Tibial artery (tissue), 4 donors: ENCODE measurements at regions not wholly inside any gene's neighbourhood (a gene's known extent, or its start where the extent isn't known, plus 50 kb on each side); places are given as distances from the start of the nearest gene placed in this dataset.

Experiments used
- DNase-seq, 2 donors: peaks; one replicate each; pipeline ENCODE4 v3.0.0-alpha.2; 2019
- H3K27ac ChIP-seq, 2 donors: fragments of 200-600 bp; sonication (generic) in 1 of 2; 1 replicate in 1 of 2; 2 replicates in 1 of 2; pipeline ENCODE4 v1.5.1; 2018 to 2019; ENCODE audit warnings: mild to moderate bottlenecking in 1 of 2
- H3K27me3 ChIP-seq, 2 donors: fragments of 200-600 bp; sonication (generic) in 1 of 2; one replicate each; pipeline versions ENCODE4 v1.5.1 to v1.6.0; 2016 to 2019
- H3K36me3 ChIP-seq, 3 donors: fragments of 200-600 bp; sonication (generic) in 2 of 3; one replicate each; pipeline ENCODE4 v1.5.1; 2016 to 2019; ENCODE audit warnings: mild to moderate bottlenecking in 2 of 3
- H3K4me1 ChIP-seq, 4 donors: fragments of 200-600 bp; sonication (generic) in 2 of 4; 1 replicate in 3 of 4; 2 replicates in 1 of 4; pipeline ENCODE4 v1.5.1; 2016 to 2019
- H3K4me3 ChIP-seq, 2 donors: fragments of 200-600 bp; sonication (generic) in 1 of 2; 1 replicate in 1 of 2; 2 replicates in 1 of 2; pipeline ENCODE4 v1.5.1; 2018 to 2019; ENCODE audit warnings: mild to moderate bottlenecking in 2 of 2
- H3K9me3 ChIP-seq, 3 donors: fragments of 200-600 bp; sonication (generic) in 1 of 3; one replicate each; pipeline ENCODE4 v1.5.1; 2016 to 2019
- intact Hi-C: fragments of 100-400 bp; cut with DNase I; formaldehyde crosslinking; loops from one replicate; pipeline ENCODE4 v1.15.0; 2023; ENCODE audit warnings: low total_unique reads
- TF ChIP-seq, protein P1 (sequence below), 2 experiments: fragments of 200-600 bp in 1 of 2; fragments of 450-650 bp in 1 of 2; IDR thresholded peaks; one replicate each; pipeline ENCODE4 v1.5.1; 2017 to 2019; ENCODE audit warnings: antibody characterized with exemption in 2 of 2, mild to moderate bottlenecking in 1 of 2, moderate library complexity in 1 of 2

DNA sequence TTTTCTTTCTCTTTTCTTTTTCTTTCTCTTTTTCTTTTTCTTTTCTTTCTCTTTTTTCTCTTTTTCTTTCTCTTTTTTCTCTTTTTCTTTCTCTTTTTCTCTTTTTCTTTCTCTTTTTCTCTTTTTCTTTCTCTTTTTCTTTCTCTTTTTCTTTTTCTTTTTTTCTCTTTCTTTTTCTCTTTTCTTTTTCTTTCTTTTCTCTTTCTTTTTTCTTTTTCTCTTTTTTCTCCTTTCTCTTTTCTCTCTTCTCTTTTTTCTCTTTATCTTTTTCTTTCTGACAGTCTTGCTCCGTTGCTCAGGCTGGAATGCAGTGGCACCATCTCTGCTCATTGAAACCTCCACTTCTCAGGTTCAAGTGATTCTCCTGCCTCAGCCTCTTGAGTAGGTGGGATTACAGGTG, 335.7 kb downstream of the SQOR start:
- TF ChIP-seq, protein P1, sequence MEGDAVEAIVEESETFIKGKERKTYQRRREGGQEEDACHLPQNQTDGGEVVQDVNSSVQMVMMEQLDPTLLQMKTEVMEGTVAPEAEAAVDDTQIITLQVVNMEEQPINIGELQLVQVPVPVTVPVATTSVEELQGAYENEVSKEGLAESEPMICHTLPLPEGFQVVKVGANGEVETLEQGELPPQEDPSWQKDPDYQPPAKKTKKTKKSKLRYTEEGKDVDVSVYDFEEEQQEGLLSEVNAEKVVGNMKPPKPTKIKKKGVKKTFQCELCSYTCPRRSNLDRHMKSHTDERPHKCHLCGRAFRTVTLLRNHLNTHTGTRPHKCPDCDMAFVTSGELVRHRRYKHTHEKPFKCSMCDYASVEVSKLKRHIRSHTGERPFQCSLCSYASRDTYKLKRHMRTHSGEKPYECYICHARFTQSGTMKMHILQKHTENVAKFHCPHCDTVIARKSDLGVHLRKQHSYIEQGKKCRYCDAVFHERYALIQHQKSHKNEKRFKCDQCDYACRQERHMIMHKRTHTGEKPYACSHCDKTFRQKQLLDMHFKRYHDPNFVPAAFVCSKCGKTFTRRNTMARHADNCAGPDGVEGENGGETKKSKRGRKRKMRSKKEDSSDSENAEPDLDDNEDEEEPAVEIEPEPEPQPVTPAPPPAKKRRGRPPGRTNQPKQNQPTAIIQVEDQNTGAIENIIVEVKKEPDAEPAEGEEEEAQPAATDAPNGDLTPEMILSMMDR (IDR thresholded peaks at IDR 0.05), result no peak
- H3K9me3 ChIP-seq, result no peaks in the 10 kb centered on the region
- H3K4me1 ChIP-seq, result no peaks in the 10 kb centered on the region
- intact Hi-C loops, result no loop called here
- DNase-seq, result no peak
- no peaks in the 10 kb centered on the region for H3K36me3 ChIP-seq
- no peaks in the 10 kb centered on the region for H3K27me3 ChIP-seq
- no peak overlapping the region for H3K27ac ChIP-seq
- H3K4me3 ChIP-seq, result no peak overlapping the region

DNA sequence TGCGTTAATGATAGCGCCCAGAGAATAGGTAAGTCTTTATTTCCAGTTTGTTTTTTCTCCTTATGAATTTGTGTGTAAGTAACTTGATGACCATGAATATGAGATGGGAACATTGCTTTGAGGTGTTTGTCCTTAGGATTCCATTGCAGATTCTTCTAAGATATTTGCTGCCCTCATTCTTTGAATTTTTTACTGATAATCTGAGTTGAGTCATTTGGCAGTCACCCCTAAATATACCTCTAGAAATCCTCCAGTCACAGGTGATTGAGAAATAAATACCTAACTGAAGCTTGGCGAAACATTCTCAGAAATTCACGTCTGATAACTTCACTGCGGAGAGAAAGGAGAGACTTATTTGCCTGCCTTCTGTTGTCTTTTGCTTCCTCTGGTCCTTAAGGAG, 345.5 kb downstream of the SQOR start:
- intact Hi-C loops, result no loop called here
- DNase-seq, result no peak

DNA sequence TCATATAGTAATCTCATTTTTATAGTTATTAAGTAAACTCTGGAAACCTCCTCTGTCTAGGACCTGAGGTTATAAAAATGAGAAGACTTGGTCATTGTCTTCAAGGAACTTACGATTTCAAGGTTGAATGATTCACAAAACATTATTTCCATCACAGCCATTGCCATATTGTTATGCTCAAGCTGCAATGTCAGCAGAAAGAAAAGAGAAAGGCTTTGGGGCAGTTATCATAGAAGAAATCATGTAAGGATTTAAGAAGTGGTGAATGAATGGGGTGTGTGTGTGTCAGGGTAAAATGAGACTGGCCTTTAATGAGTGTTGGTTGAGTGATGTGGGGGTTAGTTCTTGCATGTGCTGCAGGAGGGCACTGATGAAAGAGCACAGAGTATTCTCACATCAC, 346.8 kb downstream of the SQOR start:
- no peaks in the 10 kb centered on the region for H3K4me1 ChIP-seq
- H3K9me3 ChIP-seq, result peaks cover 0 to 10% (median 5%) of the 10 kb centered on the region in 3 donors
- TF ChIP-seq, protein P1 (IDR thresholded peaks at IDR 0.05), result no peak
- no peak overlapping the region for H3K4me3 ChIP-seq
- DNase-seq, result no peak
- no peak overlapping the region for H3K27ac ChIP-seq
- H3K27me3 ChIP-seq, result no peaks in the 10 kb centered on the region
- no peaks in the 10 kb centered on the region for H3K36me3 ChIP-seq
- intact Hi-C loops, result no loop called here

More for the DNA sequence above, 345.5 kb downstream of the SQOR start:
- H3K27ac ChIP-seq, result no peak overlapping the region
- TF ChIP-seq, protein P1 (IDR thresholded peaks at IDR 0.05), result no peak
- no peaks in the 10 kb centered on the region for H3K4me1 ChIP-seq
- no peak overlapping the region for H3K4me3 ChIP-seq
- no peaks in the 10 kb centered on the region for H3K36me3 ChIP-seq
- H3K9me3 ChIP-seq, result peaks cover 0 to 3% (median 0%) of the 10 kb centered on the region in 3 donors
- no peaks in the 10 kb centered on the region for H3K27me3 ChIP-seq

DNA sequence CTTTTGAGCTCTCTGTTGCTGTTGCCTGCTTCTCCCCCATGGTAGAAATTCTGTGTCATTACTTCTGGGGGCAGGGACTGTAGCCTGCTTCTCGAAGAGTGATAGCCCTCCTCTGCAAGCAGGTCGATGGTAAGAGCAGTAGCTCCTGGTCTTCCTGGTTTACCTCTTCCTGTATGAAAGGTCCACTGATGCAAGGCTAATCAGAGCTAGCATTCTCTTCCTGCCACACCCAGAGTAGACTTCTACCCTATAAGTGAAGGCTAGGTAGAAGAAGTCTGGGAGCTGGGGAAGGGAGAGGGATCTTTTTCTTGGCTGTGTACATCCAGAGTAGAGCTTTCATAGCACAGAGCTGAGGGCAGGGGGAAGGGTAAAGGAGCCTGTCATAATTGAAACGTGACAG, 357.0 kb downstream of the SQOR start:
- Histone ChIP-seq H3K4me3 (no peak overlapping the region), H3K4me1 (no peaks in the 10 kb centered on the region), H3K27me3 (no peaks in the 10 kb centered on the region), H3K27ac (no peak overlapping the region), H3K36me3 (no peaks in the 10 kb centered on the region), H3K9me3 (peaks cover 0 to 2% (median 0%) of the 10 kb centered on the region in 3 donors)
- TF ChIP-seq, protein P1 (IDR thresholded peaks at IDR 0.05), result no peak
- intact Hi-C loops, result no loop called here
- DNase-seq, result no peak

DNA sequence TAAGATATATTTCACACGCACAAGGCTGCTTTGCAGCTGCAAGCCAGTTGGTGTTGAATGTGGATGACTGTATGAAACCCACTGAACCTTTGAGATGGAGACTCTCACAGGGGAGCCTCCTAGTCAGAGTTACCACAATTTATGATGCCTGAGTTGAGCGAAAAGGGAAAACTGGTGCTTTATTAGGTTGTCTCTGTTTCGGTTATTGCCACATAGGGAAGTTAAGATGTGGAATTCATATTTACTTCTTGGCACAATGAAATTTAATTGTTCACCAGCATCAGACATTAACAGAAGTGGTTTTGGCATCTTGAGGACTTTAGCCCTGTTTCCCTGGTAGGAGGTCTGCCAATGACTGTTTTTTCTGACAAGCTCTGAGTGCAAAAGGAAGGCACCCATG, 358.2 kb downstream of the SQOR start:
- Histone ChIP-seq H3K9me3 (no peaks in the 10 kb centered on the region), H3K4me1 (no peaks in the 10 kb centered on the region), H3K27ac (no peak overlapping the region), H3K4me3 (no peak overlapping the region), H3K36me3 (no peaks in the 10 kb centered on the region), H3K27me3 (no peaks in the 10 kb centered on the region)
- DNase-seq, result no peak
- TF ChIP-seq, protein P1 (IDR thresholded peaks at IDR 0.05), result no peak
- intact Hi-C loops, result no loop called here

DNA sequence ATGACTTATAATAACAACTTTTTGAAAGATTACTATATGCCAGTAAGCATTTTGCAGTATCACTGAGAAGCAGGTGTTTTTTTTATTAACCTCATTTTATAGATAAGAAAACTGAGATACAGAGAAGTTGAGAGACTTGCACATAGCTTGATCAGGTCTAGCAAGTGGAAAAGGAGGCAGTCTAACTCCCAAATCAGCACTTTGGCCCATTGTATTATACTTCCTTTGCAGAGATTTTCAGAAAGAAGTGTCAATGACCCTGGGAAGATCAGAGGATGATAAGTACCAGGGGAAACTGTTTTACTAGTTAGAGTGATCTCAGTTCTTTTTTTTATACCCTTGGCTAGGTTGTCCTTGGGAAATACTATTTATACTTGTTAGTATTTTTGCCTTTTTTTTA, 358.7 kb downstream of the SQOR start:
- Histone ChIP-seq H3K36me3 (no peaks in the 10 kb centered on the region), H3K9me3 (no peaks in the 10 kb centered on the region), H3K4me3 (no peak overlapping the region), H3K4me1 (no peaks in the 10 kb centered on the region), H3K27ac (no peak overlapping the region), H3K27me3 (no peaks in the 10 kb centered on the region)
- DNase-seq, result no peak
- TF ChIP-seq, protein P1 (IDR thresholded peaks at IDR 0.05), result no peak
- intact Hi-C loops, result no loop called here
